SK-N-SH treated with all-trans-retinoic acid at 6 μM for 48 hours (cell line): ENCODE measurements at regions not wholly inside any gene's neighbourhood (a gene's known extent, or its start where the extent isn't known, plus 50 kb on each side); places are given as distances from the start of the nearest gene placed in this dataset.

ENCODE experiments used
- ARNTL ChIP-seq: fragments of 450-650 bp; formaldehyde crosslinking; IDR thresholded peaks from 2 replicates; pipeline ENCODE4 v1.5.0; 2020; ENCODE audit warnings: low read depth, mild to moderate bottlenecking, moderate library complexity, borderline replicate concordance
- CSDC2 ChIP-seq: fragments of 250-450 bp; sonication (Bioruptor Pico); IDR thresholded peaks from 2 replicates; pipeline ENCODE4 v1.5.0; 2020; ENCODE audit warnings: mild to moderate bottlenecking, moderate library complexity
- ZFP30 ChIP-seq: fragments of 450-650 bp; formaldehyde crosslinking; IDR thresholded peaks from 2 replicates; pipeline ENCODE4 v1.5.0; 2022; ENCODE audit warnings: mild to moderate bottlenecking, moderate library complexity

GRCh38 chr3:145448436-145448835, 712.5 kb downstream of the PLOD2 start:
- TF ChIP-seq ARNTL (no peak), ZFP30 (CRISPR knock-in tag) (no peak), CSDC2 (CRISPR knock-in tag) (no peak)
